ENCODE measurements at regions not wholly inside any gene's neighbourhood (a gene's known extent, or its start where the extent isn't known, plus 50 kb on each side); places are given as distances from the start of the nearest gene placed in this dataset.

- Histone ChIP-seq H3K36me3 (no peaks in the 10 kb centered on the region), H3K27ac (no peak overlapping the region), H3K4me1 (no peaks in the 10 kb centered on the region), H3K27me3 (no peaks in the 10 kb centered on the region), H3K9me3 (no peaks in the 10 kb centered on the region), H3K4me3 (no peak overlapping the region)
- 81 to 83% methylated on average over 4 of the region's 4 CpGs for WGBS, 2 donors
- DNase-seq (ENCODE audit: low spot score in 2 of 2): no peak
- no peak for TF ChIP-seq CTCF (IDR thresholded peaks at IDR 0.05)
- no peak for TF ChIP-seq EP300 (IDR thresholded peaks at IDR 0.05)
- no peak for TF ChIP-seq POLR2A (IDR thresholded peaks at IDR 0.05)
Measured at GRCh38 chrX:7385131-7385530, 237.2 kb upstream of the PUDP start.

- H3K27me3 ChIP-seq: no peaks in the 10 kb centered on the region
- H3K9me3 ChIP-seq: peaks cover 0 to 8% (median 0%) of the 10 kb centered on the region in 4 donors
- DNase-seq (ENCODE audit: low spot score in 2 of 2): no peak
- no peak for TF ChIP-seq POLR2A (IDR thresholded peaks at IDR 0.05)
- TF ChIP-seq CTCF (IDR thresholded peaks at IDR 0.05): no peak
- TF ChIP-seq EP300 (IDR thresholded peaks at IDR 0.05): no peak
- H3K36me3 ChIP-seq: no peaks in the 10 kb centered on the region
- H3K27ac ChIP-seq: no peak overlapping the region
- H3K4me1 ChIP-seq: no peaks in the 10 kb centered on the region
- no peak overlapping the region for H3K4me3 ChIP-seq
- WGBS, 2 donors: 72 to 81% methylated on average over 3 of the region's 3 CpGs
Measured at GRCh38 chrX:7378406-7378805, 230.5 kb upstream of the PUDP start.

- H3K36me3 ChIP-seq: no peaks in the 10 kb centered on the region
- no peaks in the 10 kb centered on the region for H3K4me1 ChIP-seq
- TF ChIP-seq CTCF (IDR thresholded peaks at IDR 0.05) (no peak), POLR2A (IDR thresholded peaks at IDR 0.05) (no peak), EP300 (IDR thresholded peaks at IDR 0.05) (no peak)
- DNase-seq (ENCODE audit: low spot score in 2 of 2): no peak
- no peak overlapping the region for H3K27ac ChIP-seq
- H3K4me3 ChIP-seq: no peak overlapping the region
- H3K9me3 ChIP-seq: peaks cover 0 to 8% (median 0%) of the 10 kb centered on the region in 4 donors
- H3K27me3 ChIP-seq: no peaks in the 10 kb centered on the region
- WGBS, 2 donors: 63 to 70% methylated on average over 7 of the region's 7 CpGs
Measured at GRCh38 chrX:7372825-7373525, 225.0 kb upstream of the PUDP start.

- Histone ChIP-seq H3K27me3 (no peaks in the 10 kb centered on the region), H3K4me1 (no peaks in the 10 kb centered on the region), H3K27ac (no peak overlapping the region), H3K4me3 (no peak overlapping the region), H3K9me3 (no peaks in the 10 kb centered on the region), H3K36me3 (no peaks in the 10 kb centered on the region)
- WGBS, 2 donors: 69 to 100% methylated on average over 1 to 2 of the region's 2 CpGs
- no peak for DNase-seq (ENCODE audit: low spot score in 2 of 2)
- no peak for TF ChIP-seq EP300 (IDR thresholded peaks at IDR 0.05)
Measured at GRCh38 chrX:7362111-7362510, 214.2 kb upstream of the PUDP start.

GRCh38 chrX:7351926-7352325, 204.0 kb upstream of the PUDP start:
- DNase-seq (ENCODE audit: low spot score in 2 of 2): no peak
- no peak for TF ChIP-seq EP300 (IDR thresholded peaks at IDR 0.05)
- TF ChIP-seq CTCF (IDR thresholded peaks at IDR 0.05): no peak
- no peak for TF ChIP-seq POLR2A (IDR thresholded peaks at IDR 0.05)
- no peaks in the 10 kb centered on the region for H3K27me3 ChIP-seq
- no peaks in the 10 kb centered on the region for H3K9me3 ChIP-seq
- no peak overlapping the region for H3K27ac ChIP-seq
- H3K4me1 ChIP-seq: no peaks in the 10 kb centered on the region
- H3K4me3 ChIP-seq: no peak overlapping the region
- WGBS, 2 donors: 63 to 64% methylated on average over 1 of the region's 1 CpG
- no peaks in the 10 kb centered on the region for H3K36me3 ChIP-seq
